Keratinocyte (primary cell): ENCODE measurements at regions not wholly inside any gene's neighbourhood (a gene's known extent, or its start where the extent isn't known, plus 50 kb on each side); places are given as distances from the start of the nearest gene placed in this dataset.

Experiments used
- CTCF ChIP-seq, 3 experiments: IDR thresholded peaks in 1 of 3; conservative IDR thresholded peaks in 1 of 3; optimal IDR thresholded peaks in 1 of 3; 2 replicates in 2 of 3; 3 replicates in 1 of 3; pipeline versions ENCODE3 to v1.5.1; 2011; ENCODE audit warnings: low read length in 3 of 3, mild to moderate bottlenecking in 3 of 3, moderate library complexity in 2 of 3, control low read depth in 1 of 3, inconsistent platforms in 1 of 3; ENCODE audit not compliant: insufficient read depth in 2 of 3; ENCODE audit errors: extremely low read depth in 1 of 3
- EZH2 ChIP-seq: IDR thresholded peaks from one replicate; pipeline ENCODE4 v1.6.1; 2012; ENCODE audit warnings: inconsistent platforms, mild to moderate bottlenecking, low read length, moderate library complexity

GRCh38 chr21:15522148-15522547 lies 207.6 kb upstream of the USP25 start:
- TF ChIP-seq CTCF (optimal IDR thresholded peaks at IDR 0.05 in 1 of 3, IDR thresholded peaks at IDR 0.05 in 1 of 3, conservative IDR thresholded peaks at IDR 0.05 in 1 of 3; ENCODE audit: extremely low read depth in 1 of 3, insufficient read depth in 2 of 3, low read length in 3 of 3) (no peak), EZH2 (no peak)
